ENCODE measurements at regions not wholly inside any gene's neighbourhood (a gene's known extent, or its start where the extent isn't known, plus 50 kb on each side); places are given as distances from the start of the nearest gene placed in this dataset.

DNA sequence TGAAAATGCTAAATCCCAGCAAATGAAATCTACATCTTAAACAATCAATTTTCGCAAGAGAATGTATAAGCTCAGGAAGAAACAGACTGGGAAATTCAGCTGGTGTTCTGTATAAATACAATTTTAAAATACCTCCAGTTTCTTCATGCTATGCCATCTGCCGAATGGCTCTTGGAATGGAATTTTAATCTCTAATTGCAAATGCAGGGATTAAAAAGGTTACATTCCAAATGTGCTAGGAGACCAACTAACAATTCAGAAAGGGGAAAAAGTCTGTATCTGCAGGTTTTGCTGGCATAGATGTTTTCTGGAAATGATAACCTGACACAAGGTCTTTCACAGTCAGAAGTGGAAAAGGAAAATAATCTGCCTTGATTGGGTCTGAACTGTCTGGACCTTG is 379.7 kb downstream of the MAT2B start:
- in situ Hi-C loops (cut with MboI) (no loop called here), intact Hi-C loops (cut with micrococcal nuclease; ENCODE audit: unreplicated experiment) (no loop called here)
- SMC1A ChIA-PET (ENCODE audit: uncharacterized antibody, unreplicated experiment) = interaction anchor here (0.9 kb wide), 1 partner anchor 30 kb away, joined by 3 read pairs; no protein-coding TSS in a partner anchor
- RAD21 ChIA-PET (ENCODE audit: unreplicated experiment) = no interaction called here
- Histone ChIP-seq H3K9ac (ENCODE audit: control insufficient read depth, insufficient read depth, low read length) (no peak overlapping the region), H3K4me1 (ENCODE audit: control insufficient read depth, insufficient read depth, low read length) (no peaks in the 10 kb centered on the region), H3K4me3 (no peak overlapping the region), H2AFZ (ENCODE audit: control insufficient read depth, low read depth, low read length) (no peak overlapping the region), H3K36me3 (ENCODE audit: control insufficient read depth in 2 of 2, insufficient read depth in 2 of 2, low read length in 1 of 2) (no peaks in the 10 kb centered on the region), H3K79me2 (ENCODE audit: control insufficient read depth, insufficient read depth, low read length) (no peaks in the 10 kb centered on the region), H3K4me2 (ENCODE audit: control insufficient read depth, insufficient read depth) (no peak overlapping the region), H4K20me1 (ENCODE audit: control insufficient read depth, insufficient read depth) (no peaks in the 10 kb centered on the region), H3K9me3 (replicated peaks; ENCODE audit: control insufficient read depth, insufficient read depth, low read length) (no peaks in the 10 kb centered on the region), H3K27ac (ENCODE audit: control insufficient read depth, insufficient read depth) (no peak overlapping the region), H3K27me3 (replicated peaks in 1 of 2; ENCODE audit: control insufficient read depth in 2 of 2, insufficient read depth in 2 of 2, low read length in 1 of 2) (no peaks in the 10 kb centered on the region)
- no peak for FAIRE-seq
- no peak for DNase-seq (ENCODE audit: low read depth, low spot score)
- CTCF ChIA-PET = no interaction called here
- no TSS peak for BruUV-seq (replicated peaks)
- TF ChIP-seq DPF2 (IDR thresholded peaks at IDR 0.05) (no peak), POU2F2 (IDR thresholded peaks at IDR 0.05; ENCODE audit: borderline replicate concordance, low read depth, low read length) (no peak), WRNIP1 (IDR thresholded peaks at IDR 0.05; ENCODE audit: borderline replicate concordance, low read depth, low read length) (no peak), NFIC (IDR thresholded peaks at IDR 0.05; ENCODE audit: low read depth, low read length) (no peak), SP1 (IDR thresholded peaks at IDR 0.05; ENCODE audit: low read depth, low read length) (no peak), JUNB (IDR thresholded peaks at IDR 0.05) (no peak), SMC3 (IDR thresholded peaks at IDR 0.05; ENCODE audit: borderline replicate concordance, low read length) (no peak), HDGF (IDR thresholded peaks at IDR 0.05) (no peak), ZNF24 (IDR thresholded peaks at IDR 0.05) (no peak)
- TF ChIP-seq, protein P1, sequence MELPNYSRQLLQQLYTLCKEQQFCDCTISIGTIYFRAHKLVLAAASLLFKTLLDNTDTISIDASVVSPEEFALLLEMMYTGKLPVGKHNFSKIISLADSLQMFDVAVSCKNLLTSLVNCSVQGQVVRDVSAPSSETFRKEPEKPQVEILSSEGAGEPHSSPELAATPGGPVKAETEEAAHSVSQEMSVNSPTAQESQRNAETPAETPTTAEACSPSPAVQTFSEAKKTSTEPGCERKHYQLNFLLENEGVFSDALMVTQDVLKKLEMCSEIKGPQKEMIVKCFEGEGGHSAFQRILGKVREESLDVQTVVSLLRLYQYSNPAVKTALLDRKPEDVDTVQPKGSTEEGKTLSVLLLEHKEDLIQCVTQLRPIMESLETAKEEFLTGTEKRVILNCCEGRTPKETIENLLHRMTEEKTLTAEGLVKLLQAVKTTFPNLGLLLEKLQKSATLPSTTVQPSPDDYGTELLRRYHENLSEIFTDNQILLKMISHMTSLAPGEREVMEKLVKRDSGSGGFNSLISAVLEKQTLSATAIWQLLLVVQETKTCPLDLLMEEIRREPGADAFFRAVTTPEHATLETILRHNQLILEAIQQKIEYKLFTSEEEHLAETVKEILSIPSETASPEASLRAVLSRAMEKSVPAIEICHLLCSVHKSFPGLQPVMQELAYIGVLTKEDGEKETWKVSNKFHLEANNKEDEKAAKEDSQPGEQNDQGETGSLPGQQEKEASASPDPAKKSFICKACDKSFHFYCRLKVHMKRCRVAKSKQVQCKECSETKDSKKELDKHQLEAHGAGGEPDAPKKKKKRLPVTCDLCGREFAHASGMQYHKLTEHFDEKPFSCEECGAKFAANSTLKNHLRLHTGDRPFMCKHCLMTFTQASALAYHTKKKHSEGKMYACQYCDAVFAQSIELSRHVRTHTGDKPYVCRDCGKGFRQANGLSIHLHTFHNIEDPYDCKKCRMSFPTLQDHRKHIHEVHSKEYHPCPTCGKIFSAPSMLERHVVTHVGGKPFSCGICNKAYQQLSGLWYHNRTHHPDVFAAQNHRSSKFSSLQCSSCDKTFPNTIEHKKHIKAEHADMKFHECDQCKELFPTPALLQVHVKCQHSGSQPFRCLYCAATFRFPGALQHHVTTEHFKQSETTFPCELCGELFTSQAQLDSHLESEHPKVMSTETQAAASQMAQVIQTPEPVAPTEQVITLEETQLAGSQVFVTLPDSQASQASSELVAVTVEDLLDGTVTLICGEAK (IDR thresholded peaks at IDR 0.05; ENCODE audit: borderline replicate concordance) = no peak
- 70% methylated on average over 2 of the region's 2 CpGs for WGBS (ENCODE audit: insufficient coverage, insufficient replicate concordance, low lambda C conversion rate, missing lambda C conversion rate)
- ATAC-seq = no peak
- POLR2A ChIA-PET = no interaction called here

All from GM12878 (cell line).